GM19324 (cell line): ENCODE measurements at regions not wholly inside any gene's neighbourhood (a gene's known extent, or its start where the extent isn't known, plus 50 kb on each side); places are given as distances from the start of the nearest gene placed in this dataset.
A peak's percentile ranks its signal among the peaks of the same experiment; 100 is the strongest.

Source experiments
- ATAC-seq: cut with Tn5 transposase; IDR thresholded peaks from one replicate; pipeline ENCODE4 v1.9.1; 2021; ENCODE audit warnings: mild to moderate bottlenecking, moderate library complexity; ENCODE audit not compliant: unreplicated experiment, low FRiP score

DNA sequence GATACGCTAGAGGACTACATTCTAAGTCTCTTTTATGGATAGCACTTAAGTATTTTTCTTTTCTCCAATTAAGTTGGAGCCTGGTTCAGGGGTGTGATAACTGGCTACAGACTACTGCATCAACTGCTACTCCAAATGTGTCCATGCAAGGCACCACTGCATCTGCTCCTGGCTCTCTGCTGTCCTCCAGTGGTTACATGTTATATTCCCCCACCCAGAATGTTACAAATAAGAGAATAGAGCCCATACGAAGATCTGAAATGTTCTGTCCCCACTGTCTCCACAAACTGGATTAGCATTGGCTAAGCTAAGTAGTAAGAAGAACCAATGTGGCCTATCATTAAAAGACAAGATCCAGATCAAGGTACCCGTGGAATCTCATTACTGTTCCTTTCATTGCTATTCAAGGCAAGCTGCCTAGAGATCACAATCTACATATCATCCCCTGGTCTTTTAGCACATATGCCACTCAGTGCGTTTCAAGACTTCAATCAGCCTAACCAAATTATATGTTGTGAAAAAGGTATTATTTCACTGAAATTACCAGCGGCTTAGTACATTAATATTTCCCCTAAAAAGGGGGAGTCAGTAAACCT, 308.3 kb upstream of the SLC8A1 start:
- ATAC-seq = peak; percentile 57

GRCh38 chr2:40773291-40773690, 321.4 kb upstream of the SLC8A1 start:
- no peak for ATAC-seq

DNA sequence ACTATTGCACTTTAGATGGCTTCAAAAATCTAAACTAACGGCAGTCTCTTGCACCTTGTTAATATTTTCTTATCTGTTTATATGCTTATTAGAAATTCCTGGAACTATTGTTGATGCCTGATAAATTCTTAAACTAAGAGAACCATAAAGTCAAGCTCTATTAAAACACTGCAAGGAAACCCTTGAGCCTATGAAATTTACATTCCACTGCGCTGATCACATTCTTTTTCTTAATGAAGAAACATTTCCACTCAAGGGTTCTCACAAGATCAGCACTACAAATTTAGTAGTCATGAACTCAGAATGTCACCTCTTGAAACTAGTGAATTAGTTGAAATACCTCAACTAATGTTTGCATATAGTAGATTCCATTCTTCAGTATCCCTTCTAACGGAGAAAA, 331.8 kb upstream of the SLC8A1 start:
- no peak for ATAC-seq

- no peak for ATAC-seq
Observed at GRCh38 chr2:40786636-40787035, 334.7 kb upstream of the SLC8A1 start.

DNA sequence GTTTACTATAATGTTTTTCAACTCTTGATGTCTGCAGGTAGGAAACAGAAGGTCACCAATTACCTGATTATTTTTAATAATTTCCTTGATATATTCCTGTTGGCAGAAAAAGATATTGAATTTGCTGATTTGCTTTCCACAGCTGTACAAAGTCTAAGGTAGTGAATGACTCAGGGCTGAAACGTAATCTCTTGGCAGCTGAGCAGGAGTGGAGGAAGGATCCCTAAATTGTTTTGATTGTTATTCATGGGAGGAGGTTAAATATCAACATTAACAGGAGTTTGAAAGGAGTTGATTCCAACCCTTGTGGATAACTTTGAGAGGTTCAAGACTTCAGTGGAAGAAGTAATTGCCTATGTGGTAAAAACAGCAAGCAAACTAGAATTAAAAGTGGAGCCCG, 345.2 kb upstream of the SLC8A1 start:
- ATAC-seq = no peak

- ATAC-seq = no peak
Observed at GRCh38 chr2:40803900-40804299, 352.0 kb upstream of the SLC8A1 start.

- ATAC-seq = no peak
Observed at GRCh38 chr2:40809156-40809555, 357.3 kb upstream of the SLC8A1 start.

- ATAC-seq = no peak
Observed at GRCh38 chr2:40814616-40815015, 362.7 kb upstream of the SLC8A1 start.

DNA sequence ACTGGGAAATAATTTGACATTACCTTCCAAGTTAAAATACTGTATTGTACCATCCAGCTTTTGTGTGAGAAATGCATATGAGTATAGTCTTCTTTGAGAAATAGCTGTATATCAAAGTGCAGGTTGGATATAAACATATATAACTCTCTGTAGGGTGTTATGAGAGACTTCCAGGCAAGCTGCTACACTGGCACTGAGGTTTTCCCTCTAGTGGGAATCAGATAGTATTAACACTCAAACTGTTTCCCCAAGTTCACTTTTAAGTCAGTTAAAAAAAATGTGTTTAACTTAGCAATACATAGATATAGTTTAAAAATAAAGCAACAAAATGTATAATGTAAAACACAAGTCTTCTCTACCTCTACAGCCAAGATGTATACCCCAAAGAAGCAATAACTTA, 368.4 kb upstream of the SLC8A1 start:
- ATAC-seq = no peak

DNA sequence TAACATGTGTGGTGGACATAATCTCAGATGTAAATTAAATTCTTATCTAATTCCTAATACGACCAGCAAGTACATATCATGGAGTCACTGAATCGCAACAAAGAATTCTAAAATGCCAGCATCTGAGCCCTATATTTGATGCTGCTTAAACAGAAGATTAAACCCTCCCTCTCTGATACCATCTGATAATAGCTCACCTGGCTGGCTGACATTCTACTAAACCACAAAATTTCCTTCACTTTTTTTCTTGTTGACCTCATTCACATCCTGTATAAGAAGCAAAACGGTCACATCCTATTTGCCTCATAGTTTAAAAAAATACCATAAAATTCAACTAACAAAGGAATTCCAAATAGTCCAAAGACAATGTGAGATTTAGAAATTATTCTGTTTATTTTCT, 371.6 kb upstream of the SLC8A1 start:
- no peak for ATAC-seq

DNA sequence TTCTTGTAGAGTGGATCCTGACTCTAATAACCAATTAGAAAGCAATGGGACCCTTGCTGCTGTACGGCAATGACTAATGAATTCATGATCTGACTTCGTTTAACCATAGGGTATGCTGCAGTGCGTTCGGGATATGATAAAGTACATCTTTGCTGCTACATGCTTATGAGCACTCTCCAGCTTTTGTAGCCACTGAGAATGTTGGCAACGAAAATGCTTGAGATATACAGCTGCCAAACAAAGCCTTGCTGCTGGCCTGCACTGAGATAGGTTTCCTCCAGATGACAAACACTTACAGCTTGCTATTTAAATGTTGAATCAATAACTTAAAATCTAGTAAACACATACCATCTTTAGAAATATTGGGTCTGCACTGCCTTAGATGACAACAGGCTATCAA, 372.4 kb upstream of the SLC8A1 start:
- no peak for ATAC-seq

- no peak for ATAC-seq
Observed at GRCh38 chr2:40827392-40827791, 375.5 kb upstream of the SLC8A1 start.

GRCh38 chr2:40831321-40831873, 379.5 kb upstream of the SLC8A1 start:
- ATAC-seq = no peak

- ATAC-seq = no peak
Observed at GRCh38 chr2:40841856-40842255, 390.0 kb upstream of the SLC8A1 start.

DNA sequence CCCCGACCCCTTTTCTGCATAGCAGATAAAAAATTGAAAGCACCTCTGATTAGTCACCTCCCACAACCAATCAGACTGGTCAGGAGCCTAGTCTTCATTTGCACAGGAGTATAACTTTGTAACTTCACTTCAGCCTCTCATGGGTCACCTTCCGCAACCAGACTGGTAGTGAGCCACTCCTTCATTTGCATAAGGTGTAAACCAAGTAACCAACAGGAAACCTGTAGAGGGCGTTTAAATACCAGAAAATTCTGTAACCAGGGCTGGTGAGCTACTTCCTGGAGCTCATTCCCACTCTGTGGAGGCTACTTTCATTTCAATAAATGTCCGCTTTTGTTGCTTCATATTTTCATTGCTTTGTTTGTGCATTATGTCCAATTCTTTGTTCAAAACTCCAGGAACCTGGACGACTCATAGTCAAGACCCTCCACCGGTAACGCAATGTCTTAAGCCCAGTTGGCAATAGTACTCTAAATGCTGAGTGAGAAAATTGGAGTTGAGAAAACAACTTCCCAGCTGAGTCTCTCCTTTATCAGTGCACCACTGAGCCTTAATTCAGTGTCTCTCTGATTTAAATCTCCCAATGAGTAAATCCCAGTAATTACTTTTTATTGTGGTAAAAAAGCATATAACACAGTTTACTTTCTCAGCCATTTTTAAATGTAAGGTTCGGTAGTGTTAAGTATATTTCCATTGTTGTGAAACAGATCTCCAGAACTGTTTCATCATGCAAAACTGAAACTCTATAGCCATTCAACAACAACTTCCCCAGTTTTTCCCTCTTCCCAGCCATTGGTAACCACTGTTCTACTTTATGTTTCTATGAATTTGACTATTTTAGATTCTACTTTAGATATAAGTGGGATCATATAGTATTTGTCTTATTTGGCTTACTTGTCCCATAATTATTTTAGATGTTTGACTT, 392.7 kb upstream of the SLC8A1 start:
- ATAC-seq = no peak

DNA sequence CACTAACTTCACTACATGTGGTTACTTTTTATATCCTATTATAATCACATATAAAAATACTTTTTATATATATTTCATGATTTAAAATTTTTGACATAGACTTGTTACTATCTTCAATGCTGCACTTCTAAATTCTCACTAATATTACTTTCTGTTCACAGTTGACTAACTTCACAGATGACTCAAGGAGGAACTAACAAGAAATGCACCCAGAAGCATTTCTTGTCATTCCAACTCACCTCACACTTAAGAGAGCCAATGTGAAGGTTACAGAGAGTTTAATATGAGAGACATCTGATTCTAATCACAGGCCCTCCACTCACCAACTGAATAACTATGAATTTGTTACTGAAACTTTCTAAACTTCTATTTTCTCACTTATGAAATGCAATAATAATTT, 399.8 kb upstream of the SLC8A1 start:
- no peak for ATAC-seq

DNA sequence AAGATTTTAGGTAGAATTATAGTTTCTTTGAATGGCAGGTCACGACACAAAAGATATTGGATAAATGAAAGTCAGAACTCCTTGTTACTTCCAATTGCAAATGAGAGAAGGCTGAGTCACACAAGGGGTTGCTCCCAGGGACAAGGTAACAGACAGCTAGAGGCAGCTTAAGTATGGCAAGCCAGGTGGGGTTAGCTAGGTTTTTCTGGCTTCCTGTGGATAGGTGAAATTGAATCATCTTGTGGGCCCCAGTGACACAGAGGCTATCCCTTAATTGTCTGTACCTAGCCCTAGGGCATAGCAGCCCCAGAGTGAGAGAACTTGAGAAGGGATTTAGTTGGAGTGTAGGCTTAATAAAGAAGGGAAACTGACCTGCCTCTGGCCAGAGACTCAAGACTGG, 407.7 kb upstream of the SLC8A1 start:
- no peak for ATAC-seq

GRCh38 chr2:40867829-40868228, 415.9 kb upstream of the SLC8A1 start:
- ATAC-seq = no peak

DNA sequence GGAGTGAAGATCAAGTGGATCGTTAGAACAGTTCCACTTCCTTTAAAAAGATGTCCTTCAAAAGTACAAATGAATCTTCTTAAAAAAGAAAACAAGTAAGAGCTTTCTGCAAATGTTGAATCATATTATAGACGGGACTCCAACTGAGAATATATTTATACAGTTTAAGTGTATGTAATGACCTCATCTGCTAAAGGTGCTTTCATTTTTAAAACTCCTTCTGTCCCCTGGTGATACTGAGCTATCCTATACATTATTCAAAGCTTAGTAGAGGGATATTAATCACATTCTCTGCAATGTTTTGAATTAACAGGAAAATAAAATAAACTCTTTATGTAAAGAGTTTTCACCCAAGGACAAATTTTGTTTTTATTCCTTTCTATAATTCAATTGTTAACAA, 420.7 kb upstream of the SLC8A1 start:
- no peak for ATAC-seq

DNA sequence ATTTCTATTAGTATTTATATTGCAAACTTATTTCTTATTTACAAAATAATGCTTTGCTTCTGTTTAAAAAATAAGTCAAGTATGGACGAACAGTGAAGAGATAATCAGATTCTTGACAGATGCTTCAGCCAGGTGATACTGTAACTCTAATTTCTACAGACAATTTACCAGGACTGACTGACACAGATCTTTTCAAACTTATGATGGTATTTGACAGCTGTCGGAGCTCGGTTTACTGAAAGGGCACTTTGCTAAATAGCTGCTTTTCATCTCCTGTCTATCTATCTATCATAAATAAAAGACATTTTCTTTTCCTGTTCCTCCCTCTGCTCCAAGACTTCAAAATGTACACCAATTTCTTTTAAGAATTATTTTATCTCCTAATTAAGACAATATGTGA, 422.5 kb upstream of the SLC8A1 start:
- ATAC-seq = no peak

DNA sequence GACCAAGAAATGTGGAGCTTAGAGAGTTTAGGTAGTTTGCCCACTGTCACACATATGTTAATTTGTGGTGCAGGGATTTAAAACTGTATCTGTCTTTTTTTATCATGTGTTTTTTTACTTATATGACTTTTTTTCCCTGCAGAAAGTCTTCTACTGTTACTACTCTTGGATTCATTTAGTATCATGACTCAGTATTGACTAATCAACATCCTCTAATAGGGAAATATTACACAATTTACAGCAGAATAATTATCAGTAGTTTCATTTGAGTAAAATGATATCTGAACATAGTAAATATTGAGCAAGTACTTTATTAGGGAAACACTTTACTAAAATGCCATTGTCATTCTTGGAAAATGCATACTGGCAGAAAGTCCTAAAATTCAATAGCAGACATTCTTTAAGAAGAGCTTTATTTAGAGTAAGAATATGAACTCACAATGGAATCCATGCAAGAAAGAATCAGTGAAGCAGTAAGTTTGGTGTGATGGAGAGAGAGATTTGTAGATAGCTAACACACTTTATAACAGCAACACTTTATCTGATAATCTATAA, 425.9 kb upstream of the SLC8A1 start:
- no peak for ATAC-seq

DNA sequence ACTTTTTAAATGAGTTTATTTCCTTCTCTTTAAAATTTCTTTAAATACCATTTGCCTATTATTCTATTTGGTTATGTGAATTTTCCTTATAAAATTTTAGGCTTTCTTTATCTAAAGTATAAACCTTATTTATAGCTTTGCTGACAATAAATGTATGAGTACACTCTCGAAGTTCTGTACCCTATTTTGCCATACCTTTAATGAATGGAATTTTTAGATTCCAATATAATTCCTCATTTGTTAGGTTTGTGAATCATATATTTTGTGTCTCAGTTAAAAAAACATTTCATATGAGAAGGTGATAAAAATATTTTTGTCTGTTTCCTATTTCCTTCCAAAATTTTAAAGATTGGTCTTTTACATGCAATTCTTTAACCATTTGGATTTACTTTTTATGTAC, 427.4 kb upstream of the SLC8A1 start:
- no peak for ATAC-seq
